Thymus (tissue), 11 donors: ENCODE measurements at regions not wholly inside any gene's neighbourhood (a gene's known extent, or its start where the extent isn't known, plus 50 kb on each side); places are given as distances from the start of the nearest gene placed in this dataset.

Experiments
- DNase-seq, 9 donors: peaks; one replicate each; pipeline ENCODE4 v3.0.0-alpha.2; 2013; ENCODE audit warnings: low spot score in 9 of 9, low read depth in 6 of 9, missing footprints in 1 of 9
- H3K27ac ChIP-seq, 2 donors: one replicate each; pipeline ENCODE4 v1.5.1; 2013; ENCODE audit warnings: control low read depth in 1 of 2, low read depth in 1 of 2, low read length in 1 of 2, mild to moderate bottlenecking in 1 of 2, moderate library complexity in 1 of 2
- H3K27me3 ChIP-seq, 2 donors: one replicate each; pipeline ENCODE4 v1.5.1; 2013; ENCODE audit warnings: low read length in 1 of 2; ENCODE audit not compliant: control insufficient read depth in 2 of 2, insufficient read depth in 1 of 2
- H3K36me3 ChIP-seq, 2 donors: one replicate each; pipeline ENCODE4 v1.5.1; 2013; ENCODE audit warnings: low read length in 1 of 2, mild to moderate bottlenecking in 1 of 2, moderate library complexity in 1 of 2; ENCODE audit not compliant: control insufficient read depth in 2 of 2, insufficient read depth in 2 of 2
- H3K4me1 ChIP-seq, 2 donors: one replicate each; pipeline ENCODE4 v1.5.1; 2013; ENCODE audit warnings: low read length in 2 of 2; ENCODE audit not compliant: control insufficient read depth in 2 of 2, insufficient read depth in 2 of 2
- H3K4me3 ChIP-seq, 2 donors: one replicate each; pipeline ENCODE4 v1.5.1; 2013; ENCODE audit warnings: low read length in 2 of 2, control low read depth in 1 of 2, mild to moderate bottlenecking in 1 of 2
- H3K9me3 ChIP-seq, 2 donors: one replicate each; pipeline ENCODE4 v1.5.1; 2013; ENCODE audit warnings: low read length in 1 of 2, mild to moderate bottlenecking in 1 of 2; ENCODE audit not compliant: control insufficient read depth in 2 of 2, insufficient read depth in 1 of 2
- WGBS: extraction: QIAGEN DNeasy Blood & Tissue Kit; methylation state at CpG from one replicate; pipeline ENCODE4 v1.1.7; 2013; 5-methylcytosine and 5-hydroxymethylcytosine counted together
- donor health status: healthy.

- Histone ChIP-seq H3K4me3 (no peak overlapping the region), H3K4me1 (peaks cover 0 to 4% of the 10 kb centered on the region in 2 donors)
- no peak for DNase-seq
Measured at GRCh38 chr3:94307588-94307987, 244.7 kb downstream of the NSUN3 start.

GRCh38 chr3:94308767-94309166, 245.9 kb downstream of the NSUN3 start:
- no peak for DNase-seq
- Histone ChIP-seq H3K4me3 (no peak overlapping the region), H3K27ac (no peak overlapping the region), H3K36me3 (no peaks in the 10 kb centered on the region), H3K4me1 (peaks cover 0 to 4% of the 10 kb centered on the region in 2 donors), H3K27me3 (no peaks in the 10 kb centered on the region), H3K9me3 (no peaks in the 10 kb centered on the region)
- WGBS: 90% methylated on average over 1 of the region's 1 CpG

More at GRCh38 chr3:94307588-94307987, 244.7 kb downstream of the NSUN3 start:
- Histone ChIP-seq H3K27me3 (no peaks in the 10 kb centered on the region), H3K36me3 (no peaks in the 10 kb centered on the region), H3K9me3 (no peaks in the 10 kb centered on the region), H3K27ac (no peak overlapping the region)

GRCh38 chr3:94310341-94311135, 247.7 kb downstream of the NSUN3 start:
- no peak for DNase-seq
- WGBS: 84% methylated on average over 5 of the region's 5 CpGs
- no peak overlapping the region for H3K27ac ChIP-seq
- H3K27me3 ChIP-seq: no peaks in the 10 kb centered on the region
- H3K36me3 ChIP-seq: no peaks in the 10 kb centered on the region
- no peaks in the 10 kb centered on the region for H3K9me3 ChIP-seq
- H3K4me1 ChIP-seq: peaks cover 0 to 4% of the 10 kb centered on the region in 2 donors
- H3K4me3 ChIP-seq: no peak overlapping the region

DNA sequence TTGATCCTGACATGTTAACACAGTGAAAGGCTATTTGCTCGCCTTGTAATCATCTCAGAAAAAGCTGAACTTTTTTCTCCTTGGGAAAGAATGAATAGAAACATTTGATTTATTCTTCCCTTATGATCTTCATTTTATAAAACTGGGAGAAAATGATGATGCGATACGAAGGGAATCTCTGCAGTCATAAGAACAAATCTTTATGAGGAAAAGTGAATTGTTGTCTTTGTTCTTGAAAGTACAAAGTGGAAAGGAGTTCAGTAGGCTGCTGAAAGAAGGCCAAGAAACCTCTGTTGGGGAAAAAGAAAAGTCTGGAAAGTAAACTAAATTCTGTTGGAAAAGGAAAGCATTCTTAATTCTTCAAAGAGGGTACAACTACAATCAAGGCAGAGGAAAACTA, 248.8 kb downstream of the NSUN3 start:
- DNase-seq: no peak
- 95% methylated on average over 3 of the region's 3 CpGs for WGBS
- H3K36me3 ChIP-seq: no peaks in the 10 kb centered on the region

GRCh38 chr3:94314218-94314883, 251.5 kb downstream of the NSUN3 start:
- no peak overlapping the region for H3K27ac ChIP-seq
- H3K27me3 ChIP-seq: no peaks in the 10 kb centered on the region
- no peak overlapping the region for H3K4me3 ChIP-seq
- H3K9me3 ChIP-seq: no peaks in the 10 kb centered on the region
- DNase-seq: no peak
- no peaks in the 10 kb centered on the region for H3K4me1 ChIP-seq
- WGBS: 94% methylated on average over 2 of the region's 2 CpGs
- H3K36me3 ChIP-seq: no peaks in the 10 kb centered on the region

More for the DNA sequence above, 248.8 kb downstream of the NSUN3 start:
- Histone ChIP-seq H3K4me1 (peaks cover 0 to 4% of the 10 kb centered on the region in 2 donors), H3K27me3 (no peaks in the 10 kb centered on the region), H3K9me3 (no peaks in the 10 kb centered on the region), H3K4me3 (no peak overlapping the region), H3K27ac (no peak overlapping the region)

DNA sequence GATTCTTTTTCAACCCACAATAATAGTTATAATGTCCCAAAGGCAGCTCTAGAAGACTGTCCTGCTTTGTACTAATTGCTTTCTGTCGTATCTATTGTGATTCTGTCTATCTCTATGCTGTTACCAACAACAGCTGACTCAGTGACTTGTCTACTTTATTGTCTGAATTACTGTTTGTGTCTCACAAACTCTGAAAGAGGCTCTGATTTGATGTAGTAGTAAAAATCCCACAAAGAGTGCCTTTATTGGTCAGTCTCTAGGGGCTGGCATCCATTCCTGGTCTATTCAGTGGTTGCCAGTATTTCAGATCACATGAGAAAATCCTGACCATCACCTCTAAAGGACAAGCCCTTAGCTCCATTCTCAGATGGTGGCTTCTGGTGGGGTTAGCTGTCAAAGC, 254.2 kb downstream of the NSUN3 start:
- no peak overlapping the region for H3K27ac ChIP-seq
- H3K4me3 ChIP-seq: no peak overlapping the region
- H3K9me3 ChIP-seq: no peaks in the 10 kb centered on the region
- DNase-seq: no peak
- 76% methylated on average over 1 of the region's 1 CpG for WGBS
- H3K27me3 ChIP-seq: no peaks in the 10 kb centered on the region
- H3K4me1 ChIP-seq: no peaks in the 10 kb centered on the region
- no peaks in the 10 kb centered on the region for H3K36me3 ChIP-seq

DNA sequence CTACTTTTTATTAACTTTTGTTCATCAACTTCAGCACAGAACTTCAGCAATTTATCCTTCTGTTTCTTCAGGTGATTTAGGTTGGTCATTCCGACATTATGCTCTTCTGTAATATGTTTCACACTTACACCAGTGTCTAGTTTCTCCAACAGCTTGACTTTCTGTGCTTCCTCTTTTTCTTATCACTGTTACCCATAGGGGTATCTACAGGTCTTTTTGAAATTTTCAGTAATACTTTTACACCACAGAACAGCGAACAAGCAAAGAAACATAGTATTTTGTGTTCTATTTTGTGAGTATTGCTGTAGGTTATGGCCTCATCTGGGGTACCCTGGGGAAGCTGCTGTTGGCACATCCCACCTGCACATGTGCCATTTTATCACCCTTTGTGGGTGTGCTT, 260.7 kb downstream of the NSUN3 start:
- DNase-seq: no peak
- WGBS: 31% methylated on average over 2 of the region's 2 CpGs

GRCh38 chr3:94331831-94332230, 269.0 kb downstream of the NSUN3 start:
- no peaks in the 10 kb centered on the region for H3K36me3 ChIP-seq
- WGBS: 89% methylated on average over 1 of the region's 1 CpG
- H3K27me3 ChIP-seq: no peaks in the 10 kb centered on the region
- no peak for DNase-seq
- H3K4me3 ChIP-seq: no peak overlapping the region
- no peaks in the 10 kb centered on the region for H3K9me3 ChIP-seq
- no peaks in the 10 kb centered on the region for H3K4me1 ChIP-seq
- no peak overlapping the region for H3K27ac ChIP-seq

More for the DNA sequence above, 260.7 kb downstream of the NSUN3 start:
- no peak overlapping the region for H3K4me3 ChIP-seq
- H3K4me1 ChIP-seq: no peaks in the 10 kb centered on the region
- H3K27ac ChIP-seq: no peak overlapping the region
- H3K27me3 ChIP-seq: no peaks in the 10 kb centered on the region
- H3K9me3 ChIP-seq: no peaks in the 10 kb centered on the region
- no peaks in the 10 kb centered on the region for H3K36me3 ChIP-seq

- no peak overlapping the region for H3K4me3 ChIP-seq
- 58% methylated on average over 4 of the region's 4 CpGs for WGBS
- DNase-seq: peak in 1 of 9 donors; percentile 1
- H3K9me3 ChIP-seq: no peaks in the 10 kb centered on the region
- H3K4me1 ChIP-seq: no peaks in the 10 kb centered on the region
- no peaks in the 10 kb centered on the region for H3K27me3 ChIP-seq
- no peaks in the 10 kb centered on the region for H3K36me3 ChIP-seq
- H3K27ac ChIP-seq: no peak overlapping the region
Measured at GRCh38 chr3:94336046-94336753, 273.3 kb downstream of the NSUN3 start.
